HG03378 (cell line): ENCODE measurements at regions not wholly inside any gene's neighbourhood (a gene's known extent, or its start where the extent isn't known, plus 50 kb on each side); places are given as distances from the start of the nearest gene placed in this dataset.
A peak's percentile ranks its signal among the peaks of the same experiment; 100 is the strongest.
"Not testable (repeated sequence)": the region's sequence is repeated elsewhere in the genome, so short reads cannot be mapped to it uniquely, and the experiment has no call there.

Source experiments
- ATAC-seq: cut with Tn5 transposase; IDR thresholded peaks from one replicate; pipeline ENCODE4 v1.9.1; 2021; ENCODE audit warnings: mild to moderate bottlenecking, moderate library complexity; ENCODE audit not compliant: unreplicated experiment

GRCh38 chr6:82507112-82507511, 143.5 kb downstream of the TPBG start:
- peak; percentile 92 for ATAC-seq

GRCh38 chr6:82511546-82511945, 147.9 kb downstream of the TPBG start:
- no peak for ATAC-seq

- ATAC-seq = not testable (repeated sequence)
Observed at GRCh38 chr6:82517896-82518295, 154.3 kb downstream of the TPBG start.

GRCh38 chr6:82521369-82521768, 157.8 kb downstream of the TPBG start:
- no peak for ATAC-seq

- no peak for ATAC-seq
Observed at GRCh38 chr6:82521861-82522260, 158.2 kb downstream of the TPBG start.

GRCh38 chr6:82524031-82524430, 160.4 kb downstream of the TPBG start:
- ATAC-seq = no peak

- no peak for ATAC-seq
Observed at GRCh38 chr6:82525775-82526495, 162.3 kb downstream of the TPBG start.

GRCh38 chr6:82529960-82530460, 166.4 kb downstream of the TPBG start:
- ATAC-seq = not testable (repeated sequence)

- no peak for ATAC-seq
Observed at GRCh38 chr6:82534876-82535275, 171.3 kb downstream of the TPBG start.

- ATAC-seq = not testable (repeated sequence)
Observed at GRCh38 chr6:82549480-82549879, 185.9 kb downstream of the TPBG start.

- not testable (repeated sequence) for ATAC-seq
Observed at GRCh38 chr6:82551311-82551710, 187.7 kb downstream of the TPBG start.

- ATAC-seq = no peak
Observed at GRCh38 chr6:82551831-82552230, 188.2 kb downstream of the TPBG start.

GRCh38 chr6:82553863-82554531, 190.4 kb downstream of the TPBG start:
- ATAC-seq = no peak

GRCh38 chr6:82554666-82555065, 191.0 kb downstream of the TPBG start:
- no peak for ATAC-seq

GRCh38 chr6:82555801-82556200, 192.2 kb downstream of the TPBG start:
- no peak for ATAC-seq

- not testable (repeated sequence) for ATAC-seq
Observed at GRCh38 chr6:82558531-82558930, 194.9 kb downstream of the TPBG start.

GRCh38 chr6:82567621-82568020, 204.0 kb downstream of the TPBG start:
- ATAC-seq = no peak

- ATAC-seq = peak; percentile 97
Observed at GRCh38 chr6:82568290-82568993, 204.8 kb downstream of the TPBG start.

GRCh38 chr6:82569022-82569421, 205.4 kb downstream of the TPBG start:
- no peak for ATAC-seq

GRCh38 chr6:82570083-82570482, 206.5 kb downstream of the TPBG start:
- ATAC-seq = no peak

GRCh38 chr6:82571455-82571854, 207.8 kb downstream of the TPBG start:
- ATAC-seq = no peak
